ENCODE measurements at regions not wholly inside any gene's neighbourhood (a gene's known extent, or its start where the extent isn't known, plus 50 kb on each side); places are given as distances from the start of the nearest gene placed in this dataset.

GRCh38 chr3:103685939-103686338 is 1251.1 kb downstream of the ZPLD1 start:
- ChIA-PET CTCF (no interaction called here), POLR2A (no interaction called here)

GRCh38 chr3:103690536-103690935 is 1255.7 kb downstream of the ZPLD1 start:
- ChIA-PET POLR2A (no interaction called here), CTCF (no interaction called here)

- ChIA-PET CTCF (no interaction called here), POLR2A (no interaction called here)
Observed at GRCh38 chr3:103693831-103694230, 1259.0 kb downstream of the ZPLD1 start.

GRCh38 chr3:103698646-103699045 is 1263.8 kb downstream of the ZPLD1 start:
- ChIA-PET CTCF (no interaction called here), POLR2A (no interaction called here)

GRCh38 chr3:103699228-103699627 is 1264.4 kb downstream of the ZPLD1 start:
- ChIA-PET CTCF (no interaction called here), POLR2A (no interaction called here)

- ChIA-PET CTCF (no interaction called here), POLR2A (no interaction called here)
Observed at GRCh38 chr3:103705641-103706040, 1270.8 kb downstream of the ZPLD1 start.

GRCh38 chr3:103706671-103707070 is 1271.9 kb downstream of the ZPLD1 start:
- POLR2A ChIA-PET: no interaction called here
- CTCF ChIA-PET: no interaction called here

GRCh38 chr3:103711670-103712069 is 1276.9 kb downstream of the ZPLD1 start:
- ChIA-PET CTCF (no interaction called here), POLR2A (no interaction called here)

- POLR2A ChIA-PET: no interaction called here
- CTCF ChIA-PET: no interaction called here
Observed at GRCh38 chr3:103712320-103713008, 1277.6 kb downstream of the ZPLD1 start.

- ChIA-PET POLR2A (no interaction called here), CTCF (no interaction called here)
Observed at GRCh38 chr3:103729547-103729946, 1294.7 kb downstream of the ZPLD1 start.

GRCh38 chr3:103730744-103731143 is 1295.9 kb downstream of the ZPLD1 start:
- POLR2A ChIA-PET: no interaction called here

GRCh38 chr3:103752986-103753385 is 1318.2 kb downstream of the ZPLD1 start:
- CTCF ChIA-PET: no interaction called here
- POLR2A ChIA-PET: no interaction called here

More at GRCh38 chr3:103730744-103731143, 1295.9 kb downstream of the ZPLD1 start:
- CTCF ChIA-PET: no interaction called here

- ChIA-PET CTCF (no interaction called here), POLR2A (no interaction called here)
Observed at GRCh38 chr3:103767635-103768034, 1332.8 kb downstream of the ZPLD1 start.

- ChIA-PET CTCF (no interaction called here), POLR2A (no interaction called here)
Observed at GRCh38 chr3:103785017-103785416, 1350.2 kb downstream of the ZPLD1 start.

GRCh38 chr3:103785537-103785936 is 1350.7 kb downstream of the ZPLD1 start:
- CTCF ChIA-PET: no interaction called here
- POLR2A ChIA-PET: no interaction called here

- POLR2A ChIA-PET: no interaction called here
- CTCF ChIA-PET: no interaction called here
Observed at GRCh38 chr3:103786296-103786695, 1351.5 kb downstream of the ZPLD1 start.

GRCh38 chr3:103787164-103787871 is 1352.5 kb downstream of the ZPLD1 start:
- ChIA-PET CTCF (no interaction called here), POLR2A (no interaction called here)

GRCh38 chr3:103787879-103788278 is 1353.1 kb downstream of the ZPLD1 start:
- CTCF ChIA-PET: no interaction called here

GRCh38 chr3:103791786-103792515 is 1357.1 kb downstream of the ZPLD1 start:
- ChIA-PET CTCF (no interaction called here), POLR2A (interaction anchor here (0.7 kb wide), 1 partner anchor 163 kb away, joined by 14 read pairs; no protein-coding TSS in a partner anchor)

More at GRCh38 chr3:103787879-103788278, 1353.1 kb downstream of the ZPLD1 start:
- POLR2A ChIA-PET: no interaction called here

- POLR2A ChIA-PET: no interaction called here
Observed at GRCh38 chr3:103794656-103795055, 1359.8 kb downstream of the ZPLD1 start.

GRCh38 chr3:103796068-103796467 is 1361.3 kb downstream of the ZPLD1 start:
- ChIA-PET POLR2A (no interaction called here), CTCF (no interaction called here)

More at GRCh38 chr3:103794656-103795055, 1359.8 kb downstream of the ZPLD1 start:
- CTCF ChIA-PET: no interaction called here

All from activated CD8-positive, alpha-beta memory T cell treated with anti-CD3 and anti-CD28 coated beads for 36 hours (primary cell).